C4-2B (cell line): ENCODE measurements at regions not wholly inside any gene's neighbourhood (a gene's known extent, or its start where the extent isn't known, plus 50 kb on each side); places are given as distances from the start of the nearest gene placed in this dataset.

Experiments
- ZFX ChIP-seq: fragments of 450-650 bp; IDR thresholded peaks from 2 replicates; pipeline ENCODE4 v1.6.1; 2017
- TF ChIP-seq, protein P1 (sequence below): fragments of 450-650 bp; conservative IDR thresholded peaks from 2 replicates; pipeline ENCODE4 v1.5.1; 2017; ENCODE audit warnings: mild to moderate bottlenecking

DNA sequence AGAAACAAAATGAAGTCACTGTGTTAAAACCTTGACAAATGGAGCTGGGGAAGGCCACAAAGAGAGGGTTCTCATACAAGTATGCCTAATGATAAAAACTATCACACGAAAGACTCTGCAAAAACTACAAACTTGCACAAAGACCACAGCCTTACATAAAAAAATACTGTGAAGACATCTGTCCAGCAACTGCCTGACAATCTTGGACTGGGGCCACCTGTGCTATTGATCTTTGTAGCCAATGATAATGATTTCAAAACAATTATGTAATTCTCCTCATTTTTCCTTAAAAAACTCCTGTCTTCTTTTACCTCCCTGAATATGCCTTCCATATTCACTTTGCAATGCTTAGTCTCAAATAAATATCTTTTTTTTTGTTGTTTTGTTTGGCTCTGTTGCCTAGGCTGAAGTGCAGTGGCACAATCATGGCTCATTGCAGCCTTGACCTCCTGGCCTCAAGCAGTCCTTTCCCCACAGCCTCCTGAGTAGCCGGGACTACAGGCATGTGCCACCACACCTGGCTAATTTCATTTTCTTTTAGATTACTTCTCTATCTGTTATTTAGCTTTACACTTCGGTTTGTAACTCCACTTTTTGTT, 79.4 kb upstream of the RHOU start:
- TF ChIP-seq, protein P1, sequence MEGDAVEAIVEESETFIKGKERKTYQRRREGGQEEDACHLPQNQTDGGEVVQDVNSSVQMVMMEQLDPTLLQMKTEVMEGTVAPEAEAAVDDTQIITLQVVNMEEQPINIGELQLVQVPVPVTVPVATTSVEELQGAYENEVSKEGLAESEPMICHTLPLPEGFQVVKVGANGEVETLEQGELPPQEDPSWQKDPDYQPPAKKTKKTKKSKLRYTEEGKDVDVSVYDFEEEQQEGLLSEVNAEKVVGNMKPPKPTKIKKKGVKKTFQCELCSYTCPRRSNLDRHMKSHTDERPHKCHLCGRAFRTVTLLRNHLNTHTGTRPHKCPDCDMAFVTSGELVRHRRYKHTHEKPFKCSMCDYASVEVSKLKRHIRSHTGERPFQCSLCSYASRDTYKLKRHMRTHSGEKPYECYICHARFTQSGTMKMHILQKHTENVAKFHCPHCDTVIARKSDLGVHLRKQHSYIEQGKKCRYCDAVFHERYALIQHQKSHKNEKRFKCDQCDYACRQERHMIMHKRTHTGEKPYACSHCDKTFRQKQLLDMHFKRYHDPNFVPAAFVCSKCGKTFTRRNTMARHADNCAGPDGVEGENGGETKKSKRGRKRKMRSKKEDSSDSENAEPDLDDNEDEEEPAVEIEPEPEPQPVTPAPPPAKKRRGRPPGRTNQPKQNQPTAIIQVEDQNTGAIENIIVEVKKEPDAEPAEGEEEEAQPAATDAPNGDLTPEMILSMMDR: no peak
- no peak for TF ChIP-seq ZFX
